AG04450 (cell line): ENCODE measurements at regions not wholly inside any gene's neighbourhood (a gene's known extent, or its start where the extent isn't known, plus 50 kb on each side); places are given as distances from the start of the nearest gene placed in this dataset.
"Not testable (repeated sequence)": the region's sequence is repeated elsewhere in the genome, so short reads cannot be mapped to it uniquely, and the experiment has no call there.

ENCODE experiments used
- CTCF ChIA-PET: fragments of 300-600, 350-600 bp; formaldehyde crosslinking; extraction: SDS; loops from one replicate; lab custom pipeline; 2022; ENCODE audit warnings: antibody characterized with exemption, inconsistent platforms; lab: Charles Lee
- POLR2A ChIA-PET: fragments of 350-600 bp; formaldehyde crosslinking; extraction: SDS; loops from one replicate; lab custom pipeline; 2021; ENCODE audit warnings: antibody characterized with exemption, inconsistent platforms; lab: Yijun Ruan, JAX
- DNase-seq: peaks from one replicate; pipeline ENCODE4 v3.0.0-alpha.2; 2011; ENCODE audit warnings: low read depth, low spot score
- H3K27ac ChIP-seq: one replicate; pipeline ENCODE4 v1.5.1; 2012; ENCODE audit warnings: low read depth, low read length, control low read depth
- H3K27me3 ChIP-seq: one replicate; pipeline ENCODE4 v1.6.0; 2012; ENCODE audit warnings: low read length; ENCODE audit not compliant: control insufficient read depth, insufficient read depth
- H3K4me3 ChIP-seq: 2 replicates; pipeline ENCODE4 v1.5.1; 2011; ENCODE audit warnings: mild to moderate bottlenecking, low read depth, low read length, control low read depth
- H3K9me3 ChIP-seq: 2 replicates; pipeline ENCODE4 v1.5.1; 2012; ENCODE audit warnings: low read length; ENCODE audit not compliant: control insufficient read depth, insufficient read depth
- CTCF ChIP-seq: IDR thresholded peaks from 2 replicates; pipeline ENCODE4 v1.5.1; 2011; ENCODE audit warnings: low read depth, low read length, control low read depth, inconsistent platforms

- ChIA-PET CTCF (no interaction called here), POLR2A (no interaction called here)
- H3K4me3 ChIP-seq = no peak overlapping the region
- TF ChIP-seq CTCF = no peak
- no peak for DNase-seq
- H3K27ac ChIP-seq = no peak overlapping the region
- H3K9me3 ChIP-seq = peaks cover 8% of the 10 kb centered on the region; the same call in 1 of the 2 replicates
- H3K27me3 ChIP-seq = no peaks in the 10 kb centered on the region
Observed at GRCh38 chr7:68862736-68863135, 735.5 kb upstream of the AUTS2 start.

- DNase-seq = no peak
- Histone ChIP-seq H3K27ac (no peak overlapping the region), H3K4me3 (no peak overlapping the region), H3K9me3 (peaks cover 8% of the 10 kb centered on the region), H3K27me3 (no peaks in the 10 kb centered on the region)
- TF ChIP-seq CTCF = no peak
- POLR2A ChIA-PET = no interaction called here
- CTCF ChIA-PET = no interaction called here
Observed at GRCh38 chr7:68865351-68866199, 732.7 kb upstream of the AUTS2 start.

- ChIA-PET POLR2A (no interaction called here), CTCF (no interaction called here)
- H3K27ac ChIP-seq = no peak overlapping the region
- no peak for DNase-seq
- H3K27me3 ChIP-seq = no peaks in the 10 kb centered on the region
- TF ChIP-seq CTCF = no peak
- H3K9me3 ChIP-seq = peaks cover 11% of the 10 kb centered on the region
- no peak overlapping the region for H3K4me3 ChIP-seq
Observed at GRCh38 chr7:68866200-68866570, 732.1 kb upstream of the AUTS2 start.

GRCh38 chr7:68866721-68867120, 731.6 kb upstream of the AUTS2 start:
- POLR2A ChIA-PET, DNase-seq: not testable (repeated sequence)

GRCh38 chr7:68868978-68869377, 729.3 kb upstream of the AUTS2 start:
- Histone ChIP-seq H3K27ac (no peak overlapping the region), H3K4me3 (no peak overlapping the region), H3K9me3 (peaks cover 14% of the 10 kb centered on the region), H3K27me3 (no peaks in the 10 kb centered on the region)
- DNase-seq = no peak
- CTCF ChIA-PET = no interaction called here
- TF ChIP-seq CTCF = no peak
- POLR2A ChIA-PET = no interaction called here

More at GRCh38 chr7:68866721-68867120, 731.6 kb upstream of the AUTS2 start:
- H3K4me3 ChIP-seq, H3K27ac ChIP-seq, H3K27me3 ChIP-seq, CTCF ChIA-PET: not testable (repeated sequence)
- H3K9me3 ChIP-seq = peaks cover 12% of the 10 kb centered on the region
